H9 (cell line): ENCODE measurements at regions not wholly inside any gene's neighbourhood (a gene's known extent, or its start where the extent isn't known, plus 50 kb on each side); places are given as distances from the start of the nearest gene placed in this dataset.
A peak's percentile ranks its signal among the peaks of the same experiment; 100 is the strongest.

ENCODE experiments used
- DNase-seq: peaks from one replicate; pipeline ENCODE4 v3.0.0-alpha.2; 2017
- H2AFZ ChIP-seq: one replicate; pipeline ENCODE4 v1.6.1; 2013; ENCODE audit warnings: mild to moderate bottlenecking, low read length, control low read depth, moderate library complexity
- H2AK5ac ChIP-seq: 2 replicates; pipeline ENCODE4 v1.6.1; 2013; ENCODE audit warnings: low read length, control low read depth, mixed read lengths; ENCODE audit not compliant: insufficient read length
- H2BK120ac ChIP-seq: one replicate; pipeline ENCODE4 v1.6.1; 2013; ENCODE audit warnings: low read depth, mild to moderate bottlenecking, low read length, control low read depth, inconsistent platforms; ENCODE audit not compliant: poor library complexity, severe bottlenecking
- H2BK12ac ChIP-seq: 2 replicates; pipeline ENCODE4 v1.6.1; 2013; ENCODE audit warnings: low read length, control low read depth, mixed read lengths, low read depth; ENCODE audit not compliant: insufficient read length
- H2BK15ac ChIP-seq: 2 replicates; pipeline ENCODE4 v1.6.1; 2013; ENCODE audit warnings: low read depth, low read length, control low read depth
- H2BK20ac ChIP-seq: one replicate; pipeline ENCODE4 v1.6.1; 2013; ENCODE audit warnings: low read depth, mild to moderate bottlenecking, low read length, control low read depth, inconsistent platforms; ENCODE audit not compliant: poor library complexity, severe bottlenecking
- H2BK5ac ChIP-seq: 2 replicates; pipeline ENCODE4 v1.6.1; 2013; ENCODE audit warnings: low read length, control low read depth, mixed read lengths; ENCODE audit not compliant: insufficient read length
- H3K14ac ChIP-seq: 2 replicates; pipeline ENCODE4 v1.6.1; 2013; ENCODE audit warnings: low read length, control low read depth; ENCODE audit not compliant: insufficient read depth
- H3K18ac ChIP-seq: 2 replicates; pipeline ENCODE4 v1.6.1; 2013; ENCODE audit warnings: low read depth, mild to moderate bottlenecking, mixed read lengths, low read length, control low read depth; ENCODE audit not compliant: insufficient read length
- H3K23ac ChIP-seq: 2 replicates; pipeline ENCODE4 v1.6.1; 2013; ENCODE audit warnings: low read length, control low read depth, mixed read lengths, low read depth; ENCODE audit not compliant: insufficient read length
- H3K23me2 ChIP-seq: 2 replicates; pipeline ENCODE4 v1.6.1; 2013; ENCODE audit warnings: low read depth, mild to moderate bottlenecking, mixed read lengths, low read length, control low read depth; ENCODE audit not compliant: insufficient read length, poor library complexity, severe bottlenecking
- H3K27ac ChIP-seq: 2 replicates; pipeline ENCODE4 v1.5.1; 2013; ENCODE audit warnings: low read length, control low read depth, mixed read lengths, low read depth; ENCODE audit not compliant: insufficient read length
- H3K27me3 ChIP-seq: 2 replicates; pipeline ENCODE4 v1.6.1; 2013; ENCODE audit warnings: low read length, control low read depth, inconsistent platforms; ENCODE audit not compliant: insufficient read depth
- H3K4ac ChIP-seq: 2 replicates; pipeline ENCODE4 v1.6.1; 2013; ENCODE audit warnings: low read depth, mild to moderate bottlenecking, control low read depth, inconsistent platforms, low read length, moderate library complexity
- H3K4me1 ChIP-seq: 2 replicates; pipeline ENCODE4 v1.6.1; 2013; ENCODE audit warnings: low read length, control low read depth, inconsistent platforms; ENCODE audit not compliant: insufficient read depth
- H3K4me2 ChIP-seq: 2 replicates; pipeline ENCODE4 v1.6.1; 2013; ENCODE audit warnings: low read length, control low read depth, mixed read lengths; ENCODE audit not compliant: insufficient read length, insufficient read depth
- H3K56ac ChIP-seq: 2 replicates; pipeline ENCODE4 v1.6.1; 2013; ENCODE audit warnings: low read depth, mild to moderate bottlenecking, mixed read lengths, low read length, control low read depth; ENCODE audit not compliant: insufficient read length
- H3K79me1 ChIP-seq: 2 replicates; pipeline ENCODE4 v1.6.1; 2013; ENCODE audit warnings: low read depth, mild to moderate bottlenecking, moderate library complexity, low read length, control low read depth, inconsistent platforms; ENCODE audit not compliant: insufficient read depth, poor library complexity, severe bottlenecking
- H3K79me2 ChIP-seq: 2 replicates; pipeline ENCODE4 v1.6.1; 2013; ENCODE audit warnings: low read length, control low read depth, inconsistent platforms; ENCODE audit not compliant: insufficient read depth
- H3K9ac ChIP-seq: 2 replicates; pipeline ENCODE4 v1.6.1; 2013; ENCODE audit warnings: low read length, control low read depth, mixed read lengths; ENCODE audit not compliant: insufficient read length; ENCODE audit errors: extremely low read depth
- H3K9me3 ChIP-seq: one replicate; pipeline ENCODE4 v1.6.1; 2013; ENCODE audit warnings: low read depth, low read length, inconsistent platforms; ENCODE audit not compliant: control insufficient read depth
- H3T11ph ChIP-seq: one replicate; pipeline ENCODE4 v1.6.1; 2013; ENCODE audit warnings: mild to moderate bottlenecking, low read length, control low read depth, inconsistent platforms
- H4K20me1 ChIP-seq: one replicate; pipeline ENCODE4 v1.6.1; 2013; ENCODE audit not compliant: control insufficient read depth, insufficient read length, insufficient read depth
- H4K5ac ChIP-seq: 2 replicates; pipeline ENCODE4 v1.6.1; 2013; ENCODE audit warnings: low read depth, mild to moderate bottlenecking, mixed read lengths, low read length, control low read depth; ENCODE audit not compliant: insufficient read length
- H4K8ac ChIP-seq: replicated peaks from 2 replicates; pipeline ENCODE4 v1.6.1; 2013; ENCODE audit warnings: low read length, control low read depth, mixed read lengths, low read depth; ENCODE audit not compliant: insufficient read length
- H4K91ac ChIP-seq: 2 replicates; pipeline ENCODE4 v1.6.1; 2013; ENCODE audit warnings: low read depth, mild to moderate bottlenecking, moderate library complexity, mixed read lengths, low read length, control low read depth; ENCODE audit not compliant: insufficient read length
- H3K27ac Mint-ChIP-seq, 3 experiments: 2 replicates in 2 of 3; 3 replicates in 1 of 3; pipeline ENCODE4 v1.8.0; 2020 to 2021; ENCODE audit warnings: mixed read lengths in 3 of 3, mild to moderate bottlenecking in 1 of 3, moderate library complexity in 1 of 3
- H3K27me3 Mint-ChIP-seq: 2 replicates; pipeline ENCODE4 v1.8.0; 2021; ENCODE audit warnings: low read depth, mild to moderate bottlenecking, moderate library complexity, mixed read lengths
- H3K36me3 Mint-ChIP-seq, 3 experiments: 2 replicates in 2 of 3; 3 replicates in 1 of 3; pipeline ENCODE4 v1.8.0; 2020 to 2021; ENCODE audit warnings: low read depth in 3 of 3, mixed read lengths in 3 of 3; ENCODE audit not compliant: insufficient read depth in 1 of 3
- H3K4me1 Mint-ChIP-seq, 2 experiments: 2 replicates each; pipeline ENCODE4 v1.8.0; 2020; ENCODE audit warnings: mixed read lengths in 2 of 2
- H3K4me3 Mint-ChIP-seq, 2 experiments: 2 replicates in 1 of 2; 3 replicates in 1 of 2; pipeline ENCODE4 v1.8.0; 2020 to 2021; ENCODE audit warnings: mild to moderate bottlenecking in 2 of 2, mixed read lengths in 2 of 2, moderate library complexity in 1 of 2
- H3K9me3 Mint-ChIP-seq, 2 experiments: 2 replicates in 1 of 2; 3 replicates in 1 of 2; pipeline ENCODE4 v1.8.0; 2020; ENCODE audit warnings: mild to moderate bottlenecking in 2 of 2, mixed read lengths in 2 of 2, moderate library complexity in 1 of 2
- CTCF ChIP-seq: fragments of 200-600 bp; sonication (generic); conservative IDR thresholded peaks from 3 replicates; pipeline ENCODE4 v1.8.0; 2021; ENCODE audit warnings: antibody characterized with exemption, mild to moderate bottlenecking
- WGBS: extraction: QIAGEN DNeasy Blood & Tissue Kit; methylation state at CpG from one replicate; pipeline ENCODE4 v1.1.7; 2013; ENCODE audit warnings: missing lambda C conversion rate, low lambda C conversion rate, mixed read lengths; ENCODE audit not compliant: insufficient read length; ENCODE audit errors: extremely low coverage; 5-methylcytosine and 5-hydroxymethylcytosine counted together

GRCh38 chr3:13159890-13160289 lies 86.7 kb upstream of the IQSEC1 start:
- Histone ChIP-seq H4K91ac (no peak overlapping the region), H3K56ac (no peak overlapping the region), H3K4ac (no peak overlapping the region), H4K8ac (no peak overlapping the region), H3K27me3 (no peaks in the 10 kb centered on the region), H3K14ac (no peak overlapping the region), H3K27ac (no peak overlapping the region), H2BK12ac (no peak overlapping the region), H3K23ac (no peak overlapping the region), H2BK120ac (no peak overlapping the region), H3K4me2 (no peak overlapping the region), H3K9ac (no peak overlapping the region), H3K9me3 (no peaks in the 10 kb centered on the region), H3K23me2 (no peaks in the 10 kb centered on the region), H3K18ac (no peak overlapping the region), H2BK5ac (no peak overlapping the region), H2AK5ac (no peak overlapping the region), H2BK15ac (no peak overlapping the region), H2AFZ (no peak overlapping the region), H3K79me1 (no peaks in the 10 kb centered on the region), H3K79me2 (no peaks in the 10 kb centered on the region), H3K4me1 (peaks cover 7% of the 10 kb centered on the region; the same call in 1 of the 2 replicates), H3T11ph (no peak overlapping the region), H2BK20ac (no peak overlapping the region), H4K20me1 (no peaks in the 10 kb centered on the region), H4K5ac (no peak overlapping the region)
- Mint-ChIP-seq H3K27ac (peak overlapping the region in 1 of 3 experiments; percentile 30; a peak in 2 of 7 replicates), H3K36me3 (peaks cover 4 to 10% (median 10%) of the 10 kb centered on the region in 3 experiments), H3K27me3 (no peaks in the 10 kb centered on the region; the same call in 1 of the 2 replicates), H3K9me3 (peaks cover 4 to 16% of the 10 kb centered on the region in 2 experiments; a peak in 4 of 5 replicates), H3K4me1 (peaks cover 46 to 50% of the 10 kb centered on the region in 2 experiments), H3K4me3 (no peak overlapping the region)
- DNase-seq = no peak
- WGBS = no CpG with 5 or more reads among the region's 4 CpGs
- no peak for TF ChIP-seq CTCF
